Neural cell (in vitro differentiated cells): ENCODE measurements at regions not wholly inside any gene's neighbourhood (a gene's known extent, or its start where the extent isn't known, plus 50 kb on each side); places are given as distances from the start of the nearest gene placed in this dataset.

Experiments used
- EP300 ChIP-seq: fragments of 450-650 bp; conservative IDR thresholded peaks from 2 replicates; pipeline ENCODE4 v1.6.1; 2014; ENCODE audit warnings: antibody characterized with exemption, mild to moderate bottlenecking, moderate library complexity; ENCODE audit not compliant: poor library complexity, severe bottlenecking
- POLR2AphosphoS5 ChIP-seq: IDR thresholded peaks from 2 replicates; pipeline ENCODE4 v1.6.1; 2012
- RAD21 ChIP-seq: fragments of 450-650 bp; conservative IDR thresholded peaks from 2 replicates; pipeline ENCODE4 v1.6.1; 2014; ENCODE audit warnings: antibody characterized with exemption, mild to moderate bottlenecking, moderate library complexity
- TF ChIP-seq, protein P1 (sequence below): fragments of 450-650 bp; IDR thresholded peaks from 2 replicates; pipeline ENCODE4 v1.5.1; 2014; ENCODE audit warnings: antibody characterized with exemption, mild to moderate bottlenecking, moderate library complexity; ENCODE audit not compliant: poor library complexity, severe bottlenecking
- TF ChIP-seq, protein P2 (sequence below): IDR thresholded peaks from 2 replicates; pipeline ENCODE4 v1.6.1; 2012; ENCODE audit warnings: borderline replicate concordance

DNA sequence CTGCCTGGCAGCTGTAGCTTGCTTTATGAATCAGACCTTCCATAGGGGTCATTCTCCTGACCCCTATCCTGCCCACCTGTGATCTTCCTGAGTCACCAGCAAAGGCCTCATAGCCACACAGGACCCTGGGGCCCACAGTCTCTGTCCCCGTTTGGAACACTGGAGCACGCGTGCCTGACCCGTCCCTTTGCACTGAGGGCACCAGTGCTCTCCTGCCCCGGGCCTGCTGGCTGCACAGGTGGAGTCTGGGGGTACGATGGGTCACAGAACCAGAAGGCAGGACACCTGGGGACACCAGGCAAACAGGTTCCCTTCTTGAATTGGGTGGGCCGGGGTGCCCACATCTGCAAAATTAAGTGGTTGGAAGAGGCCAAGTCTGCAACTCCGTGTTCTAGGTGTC is 97.2 kb downstream of the CPZ start:
- TF ChIP-seq POLR2AphosphoS5 (no peak), EP300 (no peak), RAD21 (no peak)
- TF ChIP-seq, protein P1, sequence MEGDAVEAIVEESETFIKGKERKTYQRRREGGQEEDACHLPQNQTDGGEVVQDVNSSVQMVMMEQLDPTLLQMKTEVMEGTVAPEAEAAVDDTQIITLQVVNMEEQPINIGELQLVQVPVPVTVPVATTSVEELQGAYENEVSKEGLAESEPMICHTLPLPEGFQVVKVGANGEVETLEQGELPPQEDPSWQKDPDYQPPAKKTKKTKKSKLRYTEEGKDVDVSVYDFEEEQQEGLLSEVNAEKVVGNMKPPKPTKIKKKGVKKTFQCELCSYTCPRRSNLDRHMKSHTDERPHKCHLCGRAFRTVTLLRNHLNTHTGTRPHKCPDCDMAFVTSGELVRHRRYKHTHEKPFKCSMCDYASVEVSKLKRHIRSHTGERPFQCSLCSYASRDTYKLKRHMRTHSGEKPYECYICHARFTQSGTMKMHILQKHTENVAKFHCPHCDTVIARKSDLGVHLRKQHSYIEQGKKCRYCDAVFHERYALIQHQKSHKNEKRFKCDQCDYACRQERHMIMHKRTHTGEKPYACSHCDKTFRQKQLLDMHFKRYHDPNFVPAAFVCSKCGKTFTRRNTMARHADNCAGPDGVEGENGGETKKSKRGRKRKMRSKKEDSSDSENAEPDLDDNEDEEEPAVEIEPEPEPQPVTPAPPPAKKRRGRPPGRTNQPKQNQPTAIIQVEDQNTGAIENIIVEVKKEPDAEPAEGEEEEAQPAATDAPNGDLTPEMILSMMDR: no peak
- TF ChIP-seq, protein P2, sequence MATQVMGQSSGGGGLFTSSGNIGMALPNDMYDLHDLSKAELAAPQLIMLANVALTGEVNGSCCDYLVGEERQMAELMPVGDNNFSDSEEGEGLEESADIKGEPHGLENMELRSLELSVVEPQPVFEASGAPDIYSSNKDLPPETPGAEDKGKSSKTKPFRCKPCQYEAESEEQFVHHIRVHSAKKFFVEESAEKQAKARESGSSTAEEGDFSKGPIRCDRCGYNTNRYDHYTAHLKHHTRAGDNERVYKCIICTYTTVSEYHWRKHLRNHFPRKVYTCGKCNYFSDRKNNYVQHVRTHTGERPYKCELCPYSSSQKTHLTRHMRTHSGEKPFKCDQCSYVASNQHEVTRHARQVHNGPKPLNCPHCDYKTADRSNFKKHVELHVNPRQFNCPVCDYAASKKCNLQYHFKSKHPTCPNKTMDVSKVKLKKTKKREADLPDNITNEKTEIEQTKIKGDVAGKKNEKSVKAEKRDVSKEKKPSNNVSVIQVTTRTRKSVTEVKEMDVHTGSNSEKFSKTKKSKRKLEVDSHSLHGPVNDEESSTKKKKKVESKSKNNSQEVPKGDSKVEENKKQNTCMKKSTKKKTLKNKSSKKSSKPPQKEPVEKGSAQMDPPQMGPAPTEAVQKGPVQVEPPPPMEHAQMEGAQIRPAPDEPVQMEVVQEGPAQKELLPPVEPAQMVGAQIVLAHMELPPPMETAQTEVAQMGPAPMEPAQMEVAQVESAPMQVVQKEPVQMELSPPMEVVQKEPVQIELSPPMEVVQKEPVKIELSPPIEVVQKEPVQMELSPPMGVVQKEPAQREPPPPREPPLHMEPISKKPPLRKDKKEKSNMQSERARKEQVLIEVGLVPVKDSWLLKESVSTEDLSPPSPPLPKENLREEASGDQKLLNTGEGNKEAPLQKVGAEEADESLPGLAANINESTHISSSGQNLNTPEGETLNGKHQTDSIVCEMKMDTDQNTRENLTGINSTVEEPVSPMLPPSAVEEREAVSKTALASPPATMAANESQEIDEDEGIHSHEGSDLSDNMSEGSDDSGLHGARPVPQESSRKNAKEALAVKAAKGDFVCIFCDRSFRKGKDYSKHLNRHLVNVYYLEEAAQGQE: no peak
